ENCODE measurements at regions not wholly inside any gene's neighbourhood (a gene's known extent, or its start where the extent isn't known, plus 50 kb on each side); places are given as distances from the start of the nearest gene placed in this dataset.
"Not testable (repeated sequence)": the region's sequence is repeated elsewhere in the genome, so short reads cannot be mapped to it uniquely, and the experiment has no call there.

- no peak for DNase-seq
Observed at GRCh38 chr6:80535914-80536565, 429.6 kb downstream of the BCKDHB start.

- DNase-seq: no peak
Observed at GRCh38 chr6:80531681-80532619, 425.5 kb downstream of the BCKDHB start.

- DNase-seq: no peak
Observed at GRCh38 chr6:80530103-80530502, 423.6 kb downstream of the BCKDHB start.

- no peak for DNase-seq
Observed at GRCh38 chr6:80528115-80528514, 421.6 kb downstream of the BCKDHB start.

- DNase-seq: no peak
Observed at GRCh38 chr6:80527552-80528052, 421.1 kb downstream of the BCKDHB start.

GRCh38 chr6:80523531-80523997 is 417.1 kb downstream of the BCKDHB start:
- no peak for DNase-seq

- no peak for DNase-seq
Observed at GRCh38 chr6:80523010-80523409, 416.5 kb downstream of the BCKDHB start.

- DNase-seq: no peak
Observed at GRCh38 chr6:80522576-80522975, 416.1 kb downstream of the BCKDHB start.

GRCh38 chr6:80519811-80520594 is 413.5 kb downstream of the BCKDHB start:
- no peak for DNase-seq

GRCh38 chr6:80517525-80517924 is 411.1 kb downstream of the BCKDHB start:
- no peak for DNase-seq

GRCh38 chr6:80510521-80510920 is 404.1 kb downstream of the BCKDHB start:
- DNase-seq: not testable (repeated sequence)

GRCh38 chr6:80508885-80509630 is 402.6 kb downstream of the BCKDHB start:
- DNase-seq: no peak

- DNase-seq: no peak
Observed at GRCh38 chr6:80504882-80505281, 398.4 kb downstream of the BCKDHB start.

- DNase-seq: no peak
Observed at GRCh38 chr6:80503660-80504059, 397.2 kb downstream of the BCKDHB start.

GRCh38 chr6:80502871-80503270 is 396.4 kb downstream of the BCKDHB start:
- no peak for DNase-seq

- no peak for DNase-seq
Observed at GRCh38 chr6:80501636-80502035, 395.2 kb downstream of the BCKDHB start.

- DNase-seq: not testable (repeated sequence)
Observed at GRCh38 chr6:80497696-80498486, 391.4 kb downstream of the BCKDHB start.

GRCh38 chr6:80489911-80490635 is 383.6 kb downstream of the BCKDHB start:
- DNase-seq: no peak

- no peak for DNase-seq
Observed at GRCh38 chr6:80488190-80488589, 381.7 kb downstream of the BCKDHB start.

- DNase-seq: not testable (repeated sequence)
Observed at GRCh38 chr6:80485494-80485893, 379.0 kb downstream of the BCKDHB start.

GRCh38 chr6:80482056-80482455 is 375.6 kb downstream of the BCKDHB start:
- DNase-seq: no peak
